Suprapubic skin (tissue), 3 donors: ENCODE measurements at regions not wholly inside any gene's neighbourhood (a gene's known extent, or its start where the extent isn't known, plus 50 kb on each side); places are given as distances from the start of the nearest gene placed in this dataset.

Experiments used
- EP300 ChIP-seq: sonication (generic); formaldehyde crosslinking; IDR thresholded peaks from one replicate; pipeline ENCODE4 v1.6.1; 2017; ENCODE audit warnings: antibody characterized with exemption
- POLR2A ChIP-seq, 2 donors: fragments of 450-650 bp; IDR thresholded peaks; one replicate each; pipeline ENCODE4 v1.6.1; 2017; ENCODE audit warnings: antibody characterized with exemption in 2 of 2, mild to moderate bottlenecking in 2 of 2, moderate library complexity in 2 of 2
- TF ChIP-seq, protein P1 (sequence below), 2 donors: fragments of 200-600 bp in 1 of 2; fragments of 450-650 bp in 1 of 2; sonication (generic) in 1 of 2; IDR thresholded peaks; one replicate each; pipeline ENCODE4 v1.5.1; 2016 to 2019; ENCODE audit warnings: antibody characterized with exemption in 2 of 2, mild to moderate bottlenecking in 1 of 2, moderate library complexity in 1 of 2

- TF ChIP-seq, protein P1, sequence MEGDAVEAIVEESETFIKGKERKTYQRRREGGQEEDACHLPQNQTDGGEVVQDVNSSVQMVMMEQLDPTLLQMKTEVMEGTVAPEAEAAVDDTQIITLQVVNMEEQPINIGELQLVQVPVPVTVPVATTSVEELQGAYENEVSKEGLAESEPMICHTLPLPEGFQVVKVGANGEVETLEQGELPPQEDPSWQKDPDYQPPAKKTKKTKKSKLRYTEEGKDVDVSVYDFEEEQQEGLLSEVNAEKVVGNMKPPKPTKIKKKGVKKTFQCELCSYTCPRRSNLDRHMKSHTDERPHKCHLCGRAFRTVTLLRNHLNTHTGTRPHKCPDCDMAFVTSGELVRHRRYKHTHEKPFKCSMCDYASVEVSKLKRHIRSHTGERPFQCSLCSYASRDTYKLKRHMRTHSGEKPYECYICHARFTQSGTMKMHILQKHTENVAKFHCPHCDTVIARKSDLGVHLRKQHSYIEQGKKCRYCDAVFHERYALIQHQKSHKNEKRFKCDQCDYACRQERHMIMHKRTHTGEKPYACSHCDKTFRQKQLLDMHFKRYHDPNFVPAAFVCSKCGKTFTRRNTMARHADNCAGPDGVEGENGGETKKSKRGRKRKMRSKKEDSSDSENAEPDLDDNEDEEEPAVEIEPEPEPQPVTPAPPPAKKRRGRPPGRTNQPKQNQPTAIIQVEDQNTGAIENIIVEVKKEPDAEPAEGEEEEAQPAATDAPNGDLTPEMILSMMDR (IDR thresholded peaks at IDR 0.05), result no peak
- TF ChIP-seq POLR2A (IDR thresholded peaks at IDR 0.05) (no peak), EP300 (no peak)
Observed at GRCh38 chr4:84249521-84249920, 249.6 kb downstream of the NKX6-1 start.
